Activated gamma-delta T cell treated with anti-CD3 and anti-CD28 coated beads, Interleukin-2, amount 50 U/mL, for 16 hours (primary cell): ENCODE measurements at regions not wholly inside any gene's neighbourhood (a gene's known extent, or its start where the extent isn't known, plus 50 kb on each side); places are given as distances from the start of the nearest gene placed in this dataset.

ENCODE experiments used
- DNase-seq: peaks from one replicate; pipeline ENCODE4 v3.0.0-alpha.2; 2020; ENCODE audit warnings: low read depth

GRCh38 chr15:94099574-94099960 is 131.8 kb upstream of the MCTP2 start:
- DNase-seq, result no peak

GRCh38 chr15:94098921-94099573 is 132.3 kb upstream of the MCTP2 start:
- no peak for DNase-seq

- no peak for DNase-seq
Measured at GRCh38 chr15:94097552-94097951, 133.8 kb upstream of the MCTP2 start.

DNA sequence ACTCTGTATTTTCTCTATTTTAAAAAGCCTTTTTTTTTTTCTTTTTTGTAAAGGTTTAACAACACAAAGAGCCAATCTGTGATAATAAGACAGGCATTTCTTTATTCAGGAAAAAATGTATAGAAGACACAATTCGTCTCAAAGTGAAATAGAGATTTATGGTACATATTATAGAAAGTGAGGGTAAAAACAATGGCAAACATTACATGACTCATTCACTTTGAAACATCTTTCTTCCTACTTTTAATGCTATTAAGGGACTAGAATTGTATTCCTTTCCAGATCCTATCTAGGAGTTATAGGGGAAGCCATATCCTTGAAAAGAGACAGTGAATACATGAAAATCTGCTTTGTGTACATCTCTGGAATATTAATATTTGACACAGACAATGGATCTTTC is 137.1 kb upstream of the MCTP2 start:
- DNase-seq, result no peak

GRCh38 chr15:94086341-94086740 is 145.0 kb upstream of the MCTP2 start:
- DNase-seq, result no peak

GRCh38 chr15:94083467-94084052 is 147.8 kb upstream of the MCTP2 start:
- DNase-seq, result no peak

DNA sequence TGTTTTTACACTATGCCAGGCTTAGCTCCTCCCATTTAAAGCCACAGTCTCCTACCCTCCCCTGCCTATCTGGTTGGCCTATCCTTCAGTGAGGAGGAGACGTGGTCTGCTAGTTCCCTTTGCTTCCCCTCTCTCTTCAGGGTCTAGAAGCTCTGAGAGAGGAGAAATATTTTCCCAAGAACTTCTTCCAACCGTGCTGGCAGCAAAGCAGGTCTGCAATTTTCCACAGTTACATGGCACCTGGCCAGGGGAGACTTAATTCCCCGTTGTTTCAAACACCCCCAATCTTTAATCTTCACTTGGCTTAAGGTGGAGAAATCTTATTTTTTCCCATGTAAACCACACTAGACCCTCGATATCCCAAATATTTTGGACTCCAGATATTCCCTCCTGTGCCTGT is 149.5 kb upstream of the MCTP2 start:
- DNase-seq, result no peak

DNA sequence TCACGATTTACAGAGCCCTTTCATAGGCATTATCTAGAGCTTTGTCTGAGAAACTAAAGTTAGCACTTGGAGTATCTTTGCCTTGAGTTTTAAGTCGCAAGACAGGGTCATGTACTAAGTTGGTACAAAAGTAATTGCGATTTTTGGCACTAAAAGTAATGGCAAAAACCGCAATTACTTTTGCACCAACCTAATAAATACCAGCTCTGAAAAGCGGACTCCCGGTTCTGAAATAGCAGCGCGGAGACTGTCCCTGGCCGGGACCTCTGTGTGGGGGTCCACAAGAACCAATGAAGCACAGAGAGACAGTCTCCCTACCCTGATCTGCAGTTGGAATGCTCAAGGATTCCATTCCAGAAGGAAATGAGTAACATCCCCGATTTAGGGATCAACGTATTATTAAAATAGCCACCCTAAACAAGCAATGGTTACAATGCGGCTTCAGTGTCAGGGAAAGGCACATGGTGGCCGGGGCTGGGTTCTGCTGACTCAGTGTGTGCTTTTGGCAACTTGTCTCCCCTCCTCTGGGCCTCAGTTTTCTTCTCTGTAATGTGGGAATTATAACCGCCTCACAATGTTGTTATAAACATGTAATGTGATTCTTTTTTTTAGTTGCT is 150.3 kb upstream of the MCTP2 start:
- DNase-seq, result no peak

DNA sequence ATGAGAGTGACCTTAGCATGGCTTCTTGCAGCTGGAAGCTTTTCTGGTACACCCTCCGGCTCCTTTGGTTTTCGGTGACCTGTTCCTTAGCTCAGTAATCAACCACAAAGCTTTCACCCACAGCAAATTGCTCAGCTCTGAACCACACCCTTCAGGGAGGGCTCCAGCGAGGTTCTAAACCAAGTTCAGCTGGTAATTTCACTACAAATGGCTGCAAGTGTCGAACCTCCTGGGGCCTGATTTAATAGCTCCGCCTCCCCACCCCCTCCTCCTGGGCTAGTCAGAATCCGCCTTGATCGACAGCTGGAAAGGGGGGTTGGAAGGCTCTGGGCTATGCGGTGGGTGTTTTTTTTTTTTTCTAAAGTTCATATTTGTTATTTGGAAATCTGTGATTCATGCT is 150.9 kb upstream of the MCTP2 start:
- no peak for DNase-seq

- no peak for DNase-seq
Measured at GRCh38 chr15:94079968-94080367, 151.4 kb upstream of the MCTP2 start.

- DNase-seq, result no peak
Measured at GRCh38 chr15:94079459-94079858, 151.9 kb upstream of the MCTP2 start.

DNA sequence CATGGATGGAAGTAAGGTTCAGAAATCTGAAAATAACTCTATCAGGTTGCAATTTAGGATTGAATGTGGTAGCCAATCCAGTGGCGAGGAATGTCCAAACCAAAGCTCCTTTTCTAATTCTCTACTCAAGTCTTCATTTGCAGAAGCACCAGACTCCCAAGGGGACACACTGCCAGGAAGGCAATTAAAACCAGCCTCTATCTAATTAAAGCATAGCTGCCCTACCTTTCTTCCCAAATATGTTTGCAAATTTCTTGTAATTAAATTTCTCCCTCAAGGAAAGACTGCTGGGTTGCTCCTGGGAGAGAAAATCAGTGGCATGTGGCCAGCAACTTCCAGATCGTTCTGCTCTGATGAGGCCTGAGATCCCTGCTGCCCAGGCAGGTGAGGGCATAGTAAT is 153.4 kb upstream of the MCTP2 start:
- no peak for DNase-seq

- no peak for DNase-seq
Measured at GRCh38 chr15:94075349-94075748, 156.0 kb upstream of the MCTP2 start.

DNA sequence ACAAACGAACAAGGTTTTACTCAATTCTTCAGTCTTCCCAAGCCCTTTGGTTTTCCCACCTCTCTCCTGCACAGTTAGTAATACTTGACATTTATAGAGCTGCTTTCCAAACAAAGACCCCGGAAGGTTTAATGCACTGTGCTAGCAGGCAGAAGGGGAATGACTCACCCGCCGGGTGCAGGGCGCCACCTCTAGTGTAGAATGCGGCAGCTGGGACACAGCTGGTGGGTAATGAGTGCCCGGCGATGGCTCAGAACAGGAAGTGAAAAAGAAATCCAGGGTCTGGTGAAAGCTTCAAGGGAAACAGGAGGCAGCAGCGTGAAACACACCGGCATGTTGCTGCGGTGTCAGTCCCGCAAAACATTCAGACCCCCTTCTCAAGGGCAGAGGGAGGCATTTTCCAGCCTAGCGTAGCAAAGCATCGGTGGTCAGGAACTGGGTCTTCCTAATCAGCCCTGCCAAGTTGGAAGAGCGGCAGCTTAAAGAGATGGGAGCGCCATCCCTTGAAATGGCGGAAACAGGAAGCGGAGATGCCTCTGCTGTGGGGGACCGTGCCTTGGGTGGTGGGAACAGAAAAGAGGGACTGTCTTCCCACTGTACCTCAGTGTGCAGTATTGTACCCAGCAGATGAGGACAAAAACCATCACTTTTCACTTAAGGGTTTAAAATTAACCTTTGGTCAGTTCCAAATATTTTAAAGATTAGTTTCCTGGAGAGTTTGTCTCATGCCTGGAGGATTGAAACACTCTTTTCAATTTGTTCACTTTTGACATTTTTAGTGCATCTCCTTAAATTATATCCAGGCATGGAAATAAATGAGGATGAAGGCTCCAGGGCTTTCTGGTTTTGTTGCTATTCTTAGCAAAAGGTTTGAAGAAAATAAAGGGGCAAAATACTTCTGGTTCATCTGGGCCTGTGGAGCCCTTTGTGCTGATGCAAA is 160.7 kb upstream of the MCTP2 start:
- no peak for DNase-seq

- no peak for DNase-seq
Measured at GRCh38 chr15:94069844-94070243, 161.5 kb upstream of the MCTP2 start.

- DNase-seq, result no peak
Measured at GRCh38 chr15:94066811-94067210, 164.6 kb upstream of the MCTP2 start.

GRCh38 chr15:94066046-94066445 is 165.3 kb upstream of the MCTP2 start:
- no peak for DNase-seq

DNA sequence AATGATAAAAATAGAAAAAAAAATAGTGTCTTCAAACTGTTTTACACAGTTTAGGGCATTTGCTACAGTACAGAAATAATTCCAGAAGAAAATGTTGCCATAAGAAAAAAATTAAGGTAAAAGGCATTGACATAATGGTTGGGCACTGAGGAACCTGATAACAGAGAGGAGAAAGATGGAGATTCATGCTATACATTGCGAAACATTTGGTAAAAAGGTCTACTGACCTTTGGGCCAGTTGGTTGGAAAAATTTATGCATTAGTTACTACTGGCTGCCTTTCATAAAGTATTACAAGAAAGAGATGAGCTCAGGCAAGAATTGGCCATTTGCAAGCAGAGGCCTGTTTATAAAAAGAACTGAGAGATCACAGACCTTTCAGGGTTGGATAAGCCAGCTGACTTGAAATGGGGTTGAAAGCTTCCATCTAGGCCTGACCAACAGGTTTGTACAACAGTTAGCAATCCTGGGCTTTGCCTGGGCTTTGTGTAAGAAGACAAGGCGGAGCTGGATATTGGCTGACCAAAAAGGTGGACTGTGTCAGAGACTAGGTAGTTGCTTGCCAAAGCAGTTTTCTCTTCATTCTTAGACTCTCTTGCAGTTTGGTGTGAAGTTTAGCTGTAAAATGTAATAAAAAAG is 166.6 kb upstream of the MCTP2 start:
- DNase-seq, result no peak

DNA sequence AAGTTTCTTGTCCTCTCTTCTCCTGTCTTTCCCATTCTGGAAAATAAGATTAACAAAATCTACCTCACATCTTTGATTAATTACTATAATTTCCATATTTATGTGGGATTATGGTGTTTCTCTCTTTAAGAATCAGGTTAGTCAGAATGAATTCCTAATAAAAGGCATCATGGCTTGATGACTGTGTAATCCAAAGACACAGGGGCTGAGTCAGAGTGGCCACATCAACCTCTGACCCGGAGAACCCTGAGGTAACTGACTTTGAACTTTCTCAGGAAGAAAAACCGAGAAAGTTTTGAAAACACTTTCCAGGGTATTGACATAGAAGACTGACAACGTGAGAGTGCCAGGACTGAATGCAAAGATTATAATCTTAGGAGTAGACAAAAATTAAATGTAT is 170.3 kb upstream of the MCTP2 start:
- no peak for DNase-seq

- no peak for DNase-seq
Measured at GRCh38 chr15:94059013-94059587, 172.3 kb upstream of the MCTP2 start.

GRCh38 chr15:94057305-94057704 is 174.1 kb upstream of the MCTP2 start:
- DNase-seq, result no peak

DNA sequence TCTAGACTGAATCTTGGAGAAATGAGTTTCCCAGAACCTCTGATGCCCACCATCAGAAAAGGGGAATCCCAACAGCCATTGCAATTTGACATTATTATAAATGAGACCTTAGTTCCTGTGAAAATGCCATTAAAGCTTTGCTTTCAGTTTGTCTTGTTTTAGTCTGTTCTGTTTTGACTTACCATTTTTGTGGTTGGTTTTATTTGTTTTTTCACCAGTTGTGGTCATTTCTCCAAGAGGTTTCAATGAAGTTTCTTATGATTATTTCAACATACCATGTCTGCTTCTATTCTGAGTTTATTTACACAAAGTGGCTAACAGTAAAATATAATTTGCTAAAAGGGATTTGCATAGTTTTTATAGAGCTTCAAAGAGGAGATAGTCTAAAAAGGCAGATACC is 175.0 kb upstream of the MCTP2 start:
- DNase-seq, result no peak
